BLaER1 treated with 17β-estradiol and CSF1 and Interleukin-3, amounts not matched to agents 10 nM and 100 nM (cell line): ENCODE measurements at regions not wholly inside any gene's neighbourhood (a gene's known extent, or its start where the extent isn't known, plus 50 kb on each side); places are given as distances from the start of the nearest gene placed in this dataset.

Experiments used
- H3K27ac ChIP-seq, 11 experiments: shearing (Covaris generic); formaldehyde crosslinking; 2 replicates each; pipeline ENCODE4 v1.8.1; 2022
- H3K27me3 ChIP-seq, 11 experiments: shearing (Covaris generic); formaldehyde crosslinking; 2 replicates each; pipeline ENCODE4 v1.8.1; 2022
- H3K36me3 ChIP-seq, 11 experiments: shearing (Covaris generic); formaldehyde crosslinking; 2 replicates each; pipeline ENCODE4 v1.8.1; 2022
- H3K4me1 ChIP-seq, 10 experiments: shearing (Covaris generic); formaldehyde crosslinking; 2 replicates each; pipeline ENCODE4 v1.8.1; 2022
- H3K4me2 ChIP-seq, 11 experiments: shearing (Covaris generic); formaldehyde crosslinking; 2 replicates each; pipeline ENCODE4 v1.8.1; 2022
- H3K4me3 ChIP-seq, 10 experiments: shearing (Covaris generic); formaldehyde crosslinking; 2 replicates each; pipeline ENCODE4 v1.8.1; 2022
- H3K9ac ChIP-seq, 11 experiments: shearing (Covaris generic); formaldehyde crosslinking; 2 replicates each; pipeline ENCODE4 v1.8.1; 2022
- H3K9me3 ChIP-seq, 11 experiments: shearing (Covaris generic); formaldehyde crosslinking; replicated peaks in 1 of 11; 2 replicates each; pipeline ENCODE4 v1.8.1; 2022
- H4K20me1 ChIP-seq, 11 experiments: shearing (Covaris generic); formaldehyde crosslinking; 2 replicates each; pipeline ENCODE4 v1.8.1; 2022
- Cebpa-rat ChIP-seq, 11 experiments: shearing (Covaris generic); IDR thresholded peaks; 2 replicates each; pipeline ENCODE4 v1.8.1; 2022

GRCh38 chr6:156438350-156438923 lies 338.7 kb upstream of the ARID1B start:
- H3K9me3 ChIP-seq = peaks cover 8 to 28% (median 22%) of the 10 kb centered on the region in 11 experiments; a peak in 20 of 22 replicates
- H3K27ac ChIP-seq = no peak overlapping the region
- H3K4me2 ChIP-seq = peak overlapping the region in 8 of 11 experiments; percentile 2 to 52 (median 30); a peak in 12 of 22 replicates
- no peak overlapping the region for H3K4me3 ChIP-seq
- no peaks in the 10 kb centered on the region for H3K36me3 ChIP-seq
- no peak for TF ChIP-seq Cebpa-rat (IDR thresholded peaks at IDR 0.05)
- peaks cover 0 to 18% (median 7%) of the 10 kb centered on the region in 10 experiments; a peak in 9 of 20 replicates for H3K4me1 ChIP-seq
- no peaks in the 10 kb centered on the region for H3K27me3 ChIP-seq
- no peaks in the 10 kb centered on the region for H4K20me1 ChIP-seq
- H3K9ac ChIP-seq = no peak overlapping the region

GRCh38 chr6:156437121-156437879 lies 339.9 kb upstream of the ARID1B start:
- Histone ChIP-seq H3K4me3 (no peak overlapping the region), H3K27ac (no peak overlapping the region), H3K4me1 (peaks cover 0 to 18% (median 7%) of the 10 kb centered on the region in 10 experiments; a peak in 9 of 20 replicates), H3K4me2 (peak overlapping the region in 1 of 11 experiments; percentile 21; a peak in 2 of 22 replicates), H3K27me3 (no peaks in the 10 kb centered on the region), H3K9ac (no peak overlapping the region), H3K36me3 (no peaks in the 10 kb centered on the region), H3K9me3 (peaks cover 8 to 28% (median 22%) of the 10 kb centered on the region in 11 experiments; a peak in 19 of 22 replicates), H4K20me1 (no peaks in the 10 kb centered on the region)
- TF ChIP-seq Cebpa-rat (IDR thresholded peaks at IDR 0.05) = no peak

- no peak for TF ChIP-seq Cebpa-rat (IDR thresholded peaks at IDR 0.05)
- Histone ChIP-seq H4K20me1 (no peaks in the 10 kb centered on the region), H3K4me2 (no peak overlapping the region), H3K36me3 (no peaks in the 10 kb centered on the region), H3K4me1 (peaks cover 0 to 16% (median 7%) of the 10 kb centered on the region in 10 experiments; a peak in 9 of 20 replicates), H3K9ac (no peak overlapping the region), H3K9me3 (peaks cover 6 to 29% (median 17%) of the 10 kb centered on the region in 11 experiments; a peak in 16 of 22 replicates), H3K4me3 (no peak overlapping the region), H3K27me3 (no peaks in the 10 kb centered on the region), H3K27ac (no peak overlapping the region)
Measured at GRCh38 chr6:156434795-156435190, 342.4 kb upstream of the ARID1B start.

GRCh38 chr6:156434049-156434794 lies 343.0 kb upstream of the ARID1B start:
- Histone ChIP-seq H3K27me3 (no peaks in the 10 kb centered on the region), H4K20me1 (no peaks in the 10 kb centered on the region), H3K9ac (no peak overlapping the region)

GRCh38 chr6:156432543-156432942 lies 344.6 kb upstream of the ARID1B start:
- no peak overlapping the region for H3K27ac ChIP-seq
- H3K4me1 ChIP-seq = peaks cover 0 to 7% (median 1%) of the 10 kb centered on the region in 10 experiments; a peak in 13 of 20 replicates
- no peak overlapping the region for H3K4me2 ChIP-seq
- peaks cover 6 to 36% (median 17%) of the 10 kb centered on the region in 11 experiments; a peak in 17 of 22 replicates for H3K9me3 ChIP-seq
- TF ChIP-seq Cebpa-rat (IDR thresholded peaks at IDR 0.05) = no peak
- H3K27me3 ChIP-seq = no peaks in the 10 kb centered on the region
- H3K36me3 ChIP-seq = no peaks in the 10 kb centered on the region
- H3K9ac ChIP-seq = no peak overlapping the region
- H4K20me1 ChIP-seq = no peaks in the 10 kb centered on the region
- no peak overlapping the region for H3K4me3 ChIP-seq

More at GRCh38 chr6:156434049-156434794, 343.0 kb upstream of the ARID1B start:
- no peaks in the 10 kb centered on the region for H3K36me3 ChIP-seq
- no peak overlapping the region for H3K27ac ChIP-seq
- H3K4me1 ChIP-seq = peaks cover 0 to 16% (median 7%) of the 10 kb centered on the region in 10 experiments; a peak in 9 of 20 replicates
- no peak overlapping the region for H3K4me3 ChIP-seq
- no peak overlapping the region for H3K4me2 ChIP-seq
- H3K9me3 ChIP-seq = peaks cover 6 to 32% (median 17%) of the 10 kb centered on the region in 11 experiments; a peak in 17 of 22 replicates
- TF ChIP-seq Cebpa-rat (IDR thresholded peaks at IDR 0.05) = no peak

- Histone ChIP-seq H4K20me1 (no peaks in the 10 kb centered on the region), H3K27ac (no peak overlapping the region), H3K9me3 (peaks cover 6 to 36% (median 17%) of the 10 kb centered on the region in 11 experiments; a peak in 17 of 22 replicates), H3K9ac (no peak overlapping the region), H3K27me3 (no peaks in the 10 kb centered on the region), H3K36me3 (no peaks in the 10 kb centered on the region), H3K4me1 (peaks cover 9 to 16% (median 10%) of the 10 kb centered on the region in 10 experiments), H3K4me2 (no peak overlapping the region), H3K4me3 (no peak overlapping the region)
- no peak for TF ChIP-seq Cebpa-rat (IDR thresholded peaks at IDR 0.05)
Measured at GRCh38 chr6:156430386-156430785, 346.8 kb upstream of the ARID1B start.

- H3K4me1 ChIP-seq = peaks cover 27 to 41% (median 34%) of the 10 kb centered on the region in 10 experiments
- no peak for TF ChIP-seq Cebpa-rat (IDR thresholded peaks at IDR 0.05)
- H4K20me1 ChIP-seq = no peaks in the 10 kb centered on the region
- peaks cover 1 to 32% (median 16%) of the 10 kb centered on the region in 11 experiments; a peak in 18 of 22 replicates for H3K9me3 ChIP-seq
- H3K4me2 ChIP-seq = peak overlapping the region; percentile 1 to 59 (median 38)
- H3K36me3 ChIP-seq = no peaks in the 10 kb centered on the region
- H3K27me3 ChIP-seq = no peaks in the 10 kb centered on the region
- no peak overlapping the region for H3K9ac ChIP-seq
- H3K4me3 ChIP-seq = no peak overlapping the region
- H3K27ac ChIP-seq = peak overlapping the region in 3 of 11 experiments; percentile 17 to 32 (median 29); a peak in 2 of 22 replicates
Measured at GRCh38 chr6:156427345-156427744, 349.8 kb upstream of the ARID1B start.

GRCh38 chr6:156425359-156426020 lies 351.7 kb upstream of the ARID1B start:
- Histone ChIP-seq H3K9ac (no peak overlapping the region), H3K27me3 (no peaks in the 10 kb centered on the region), H3K4me2 (no peak overlapping the region), H3K4me3 (no peak overlapping the region), H4K20me1 (no peaks in the 10 kb centered on the region), H3K9me3 (peaks cover 16 to 39% (median 29%) of the 10 kb centered on the region in 11 experiments), H3K36me3 (no peaks in the 10 kb centered on the region), H3K27ac (no peak overlapping the region), H3K4me1 (peaks cover 27 to 41% (median 35%) of the 10 kb centered on the region in 10 experiments)
- no peak for TF ChIP-seq Cebpa-rat (IDR thresholded peaks at IDR 0.05)
